Ammon's horn (tissue), 1 donor: ENCODE measurements at regions not wholly inside any gene's neighbourhood (a gene's known extent, or its start where the extent isn't known, plus 50 kb on each side); places are given as distances from the start of the nearest gene placed in this dataset.
A peak's percentile ranks its signal among the peaks of the same experiment; 100 is the strongest.

Experiments
- DNase-seq: peaks from one replicate; pipeline ENCODE4 v3.0.0-alpha.2; 2016; ENCODE audit warnings: low spot score

- no peak for DNase-seq
Measured at GRCh38 chr20:24870057-24870456, 79.0 kb upstream of the CST7 start.

- no peak for DNase-seq
Measured at GRCh38 chr20:24870881-24871280, 78.2 kb upstream of the CST7 start.

DNA sequence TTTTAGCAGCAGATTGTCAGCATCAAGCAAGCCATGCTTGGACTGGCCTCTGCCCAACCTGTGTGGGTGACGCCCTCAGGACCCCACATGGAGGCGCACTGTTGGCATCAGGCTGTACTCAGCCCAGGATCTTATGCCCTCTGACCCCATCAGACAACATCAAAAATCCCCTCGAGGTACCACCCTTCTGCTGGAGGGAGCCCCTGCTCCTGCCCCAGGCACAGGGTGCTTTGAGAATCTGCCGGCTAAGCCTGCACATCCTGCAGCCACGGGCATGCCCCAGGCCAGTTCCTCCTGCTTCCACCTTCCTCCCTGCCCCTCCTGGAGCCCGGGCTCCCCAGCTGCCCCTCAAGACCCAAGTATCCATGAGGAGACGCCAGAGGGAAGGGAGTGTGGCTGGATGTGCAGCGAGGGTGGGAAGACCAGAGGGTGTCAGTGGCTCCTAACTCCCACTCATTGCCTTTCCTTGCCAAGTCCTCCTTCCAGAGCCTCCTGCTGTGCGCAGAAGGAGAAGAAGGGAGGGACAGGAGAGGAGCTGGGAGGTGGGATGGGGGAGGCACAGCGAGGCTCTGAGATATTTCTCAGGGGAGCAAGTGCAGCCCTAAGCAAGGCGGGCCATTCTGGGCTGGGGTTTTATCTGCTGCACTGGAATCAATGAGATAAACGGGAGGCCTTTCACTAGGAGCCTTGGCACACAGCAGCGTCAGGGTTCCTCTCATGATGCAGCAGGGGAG is 77.4 kb upstream of the CST7 start:
- no peak for DNase-seq

GRCh38 chr20:24872291-24873024 is 76.6 kb upstream of the CST7 start:
- DNase-seq, result no peak

DNA sequence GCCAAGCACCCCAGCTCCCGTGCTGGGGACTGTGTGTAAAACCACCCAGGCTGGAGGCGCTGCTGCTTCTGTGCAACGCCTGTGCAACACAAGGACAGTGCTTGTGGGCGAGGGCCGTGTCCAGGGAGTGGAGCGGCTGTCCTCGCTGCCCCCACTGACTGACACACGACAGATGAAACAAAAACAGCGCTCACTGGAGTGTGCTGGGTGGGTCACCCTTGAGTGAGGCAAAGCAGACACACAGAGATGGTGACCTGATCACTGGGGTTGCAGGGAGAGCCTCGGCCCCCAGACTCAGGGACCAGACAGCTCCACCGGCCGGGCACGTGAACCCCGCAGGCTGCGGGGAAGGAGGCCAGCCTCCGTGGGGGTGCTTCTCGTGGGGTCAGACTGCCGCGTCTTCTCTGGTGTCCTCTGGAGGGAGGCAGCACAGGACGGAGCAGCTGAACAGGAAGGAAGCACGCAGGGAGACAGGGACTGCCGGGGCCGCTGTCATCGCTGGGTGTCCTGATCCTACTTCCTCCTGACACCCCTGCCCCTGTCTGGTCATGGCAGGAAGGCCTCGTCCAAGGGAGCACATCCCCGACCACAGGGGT is 75.9 kb upstream of the CST7 start:
- DNase-seq, result peak; percentile 77

DNA sequence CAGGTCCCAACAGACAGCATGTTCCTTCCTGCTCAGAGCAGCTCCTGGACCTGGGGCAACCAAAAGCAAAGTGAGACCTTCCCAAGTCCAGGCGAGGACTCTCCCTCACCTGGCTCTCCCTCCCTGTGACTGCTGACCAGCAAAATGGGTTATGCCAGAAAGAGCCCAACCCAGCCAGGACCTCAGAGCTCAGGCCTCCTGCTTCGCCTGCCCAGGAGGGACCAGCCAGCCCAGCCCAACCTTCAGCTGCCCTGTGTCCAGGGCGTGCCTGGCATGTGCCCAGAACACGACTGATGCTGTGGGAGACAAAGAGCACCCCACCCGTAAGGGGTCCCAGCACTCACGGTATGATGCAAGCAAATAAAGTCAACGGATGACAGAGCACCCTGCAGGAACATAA is 74.0 kb upstream of the CST7 start:
- DNase-seq, result no peak

GRCh38 chr20:24877652-24878051 is 71.4 kb upstream of the CST7 start:
- no peak for DNase-seq

GRCh38 chr20:24878657-24879056 is 70.4 kb upstream of the CST7 start:
- DNase-seq, result no peak

GRCh38 chr20:24879875-24880274 is 69.2 kb upstream of the CST7 start:
- no peak for DNase-seq

DNA sequence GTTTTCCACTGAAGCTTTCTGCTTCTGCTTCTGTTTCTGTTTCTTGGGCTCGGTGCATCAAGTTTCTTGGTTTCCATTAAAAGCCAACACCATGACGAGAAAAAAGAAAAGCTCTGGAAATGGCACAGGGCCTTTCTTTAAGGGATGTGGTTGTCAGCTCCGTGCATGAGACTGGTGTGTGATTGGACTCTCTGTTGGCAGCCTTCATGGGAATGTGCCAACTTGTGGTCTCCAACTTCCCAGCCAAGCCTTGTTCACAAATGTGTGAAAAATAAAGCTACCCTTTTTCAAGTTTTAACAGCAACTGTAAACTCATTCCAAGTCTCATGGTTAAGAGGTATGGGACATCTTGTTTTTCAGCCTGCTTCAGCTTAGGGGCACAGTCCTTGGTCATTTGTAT is 68.7 kb upstream of the CST7 start:
- peak; percentile 48 for DNase-seq

- DNase-seq, result no peak
Measured at GRCh38 chr20:24890286-24890685, 58.8 kb upstream of the CST7 start.

- no peak for DNase-seq
Measured at GRCh38 chr20:24891546-24892393, 57.3 kb upstream of the CST7 start.

DNA sequence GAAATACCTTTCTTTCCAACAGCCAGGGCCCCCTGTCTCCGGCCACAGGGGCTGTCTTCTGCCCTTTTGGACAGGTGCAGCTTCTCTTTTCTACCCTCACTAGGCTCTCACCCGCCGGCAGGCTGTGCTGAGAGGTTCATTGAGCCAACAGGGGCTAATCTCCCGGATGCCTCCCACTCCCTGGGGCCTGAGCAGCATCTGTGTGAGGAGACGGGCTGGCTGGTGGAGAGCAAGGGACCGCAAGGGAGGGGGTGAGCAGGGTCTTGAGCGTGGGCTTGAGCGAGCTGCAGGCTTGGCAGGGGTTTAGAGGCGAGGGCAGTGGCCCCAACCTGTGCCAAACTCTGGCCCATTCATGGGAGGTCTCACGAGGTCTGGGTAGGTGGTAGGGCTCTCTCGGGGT is 56.5 kb upstream of the CST7 start:
- no peak for DNase-seq

- no peak for DNase-seq
Measured at GRCh38 chr20:24892931-24893330, 56.1 kb upstream of the CST7 start.

DNA sequence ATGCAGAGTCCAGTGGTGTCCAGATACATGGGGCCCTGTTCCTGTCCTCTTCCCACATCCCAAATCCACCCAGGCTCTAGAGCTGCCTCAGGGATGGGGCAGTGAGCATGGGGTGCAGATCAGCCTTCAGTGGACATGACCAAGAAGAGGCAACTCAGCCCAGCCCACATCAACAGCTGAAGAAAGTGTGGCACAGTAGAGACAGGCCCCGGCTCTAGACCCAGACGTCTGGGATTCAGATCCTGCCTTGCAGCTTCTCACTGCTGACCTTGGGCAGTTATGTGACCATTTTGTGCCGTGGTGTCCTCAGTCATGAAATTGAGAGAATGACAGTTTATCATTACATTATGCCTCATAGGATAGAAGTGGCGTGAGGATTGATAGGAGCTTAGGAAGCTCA is 54.6 kb upstream of the CST7 start:
- no peak for DNase-seq

- no peak for DNase-seq
Measured at GRCh38 chr20:24894967-24895366, 54.1 kb upstream of the CST7 start.

DNA sequence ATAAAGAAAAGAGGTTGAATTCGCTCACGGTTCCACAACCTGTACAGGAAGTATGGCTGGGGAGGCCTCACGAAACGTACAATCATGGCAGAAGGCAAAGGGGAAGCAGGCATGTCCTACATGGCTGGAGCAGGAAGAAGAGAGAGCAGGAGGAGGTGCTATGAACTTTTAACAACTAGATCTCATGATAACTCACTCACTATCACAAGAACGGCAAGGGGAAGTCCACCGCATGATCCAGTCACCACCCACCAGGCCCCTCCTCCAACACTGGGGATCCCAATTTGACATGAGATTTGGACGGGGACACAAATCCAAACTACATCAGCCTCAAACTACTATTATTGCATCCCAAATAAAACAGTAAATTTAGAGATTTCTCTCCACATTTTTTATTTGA is 53.6 kb upstream of the CST7 start:
- no peak for DNase-seq

DNA sequence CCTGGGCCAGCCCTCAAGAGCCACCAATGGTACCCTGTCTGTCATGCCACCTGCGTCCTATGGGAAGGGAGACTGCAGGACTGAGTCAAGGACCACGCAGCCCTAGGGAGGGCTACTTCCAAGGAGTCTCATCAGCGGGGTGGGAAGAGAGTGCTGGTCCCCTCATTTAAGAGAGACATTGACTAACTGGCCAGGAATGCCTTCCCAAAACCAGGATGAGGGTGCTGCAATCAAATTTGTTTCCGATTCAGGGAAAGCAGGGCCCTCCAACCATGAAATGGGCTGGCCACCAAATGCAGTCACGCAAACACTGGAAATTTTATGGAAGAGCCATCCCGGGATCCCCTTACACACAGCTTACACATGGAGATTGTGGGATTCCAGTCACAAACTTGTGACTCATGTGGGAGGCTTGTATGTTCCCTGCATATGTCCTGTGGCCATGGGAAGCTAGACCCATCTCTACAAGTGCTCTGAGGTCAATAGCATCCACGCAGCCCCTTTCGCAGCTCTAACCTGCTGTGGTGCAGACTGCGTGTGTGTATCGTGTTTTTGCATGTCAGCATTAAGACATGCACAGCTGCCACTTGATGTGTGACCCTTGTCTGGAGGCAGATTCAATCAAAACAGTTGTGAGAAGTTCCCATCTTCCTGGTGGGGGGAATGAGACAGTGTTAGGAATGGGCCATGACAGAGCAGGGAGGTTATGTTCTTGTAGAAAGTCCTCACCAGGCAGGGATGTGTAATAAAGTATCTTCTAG is 53.0 kb upstream of the CST7 start:
- DNase-seq, result no peak

DNA sequence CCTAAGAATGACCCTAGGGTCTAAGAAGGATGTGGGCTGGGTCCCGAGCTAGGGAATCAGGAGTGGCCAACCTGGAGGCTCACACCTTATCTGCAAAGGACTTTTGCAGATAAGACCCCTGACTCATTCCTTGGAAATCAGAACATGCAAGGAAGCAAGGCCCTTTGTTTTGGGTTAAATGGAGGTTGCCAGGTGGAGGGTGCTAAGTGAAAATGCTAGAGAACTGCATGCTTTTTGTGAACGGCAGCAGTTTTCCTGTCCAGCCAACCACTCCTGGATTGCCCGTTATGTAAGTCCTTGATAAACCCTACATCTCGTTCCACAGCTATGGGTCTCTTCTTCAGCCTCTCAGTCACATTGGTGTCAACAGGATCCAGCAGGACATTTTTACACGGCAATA is 52.1 kb upstream of the CST7 start:
- no peak for DNase-seq

GRCh38 chr20:24897974-24898373 is 51.1 kb upstream of the CST7 start:
- no peak for DNase-seq

DNA sequence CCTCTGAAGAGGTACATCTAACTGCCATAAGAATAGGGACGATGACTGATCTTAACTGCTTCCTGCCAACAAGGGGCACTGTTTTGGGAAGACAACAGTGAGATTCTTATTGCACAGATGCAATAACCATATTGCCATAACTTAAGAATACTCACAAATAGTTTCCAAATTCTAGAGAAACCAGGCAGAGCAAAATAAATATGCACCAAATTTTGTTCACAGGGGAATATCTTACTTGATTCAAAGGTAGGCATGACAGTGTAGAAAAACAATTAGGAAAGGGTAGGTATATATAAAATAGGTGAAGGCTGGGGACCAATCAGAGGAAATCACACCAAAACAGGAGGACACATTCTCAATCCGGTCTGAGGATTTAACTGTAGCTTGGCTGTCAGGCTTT is 49.9 kb upstream of the CST7 start:
- no peak for DNase-seq
